Nephron progenitor cell (in vitro differentiated cells): ENCODE measurements at regions not wholly inside any gene's neighbourhood (a gene's known extent, or its start where the extent isn't known, plus 50 kb on each side); places are given as distances from the start of the nearest gene placed in this dataset.

ENCODE experiments used
- DNase-seq: peaks from one replicate; pipeline ENCODE4 v3.0.0; 2021
- H3K27ac Mint-ChIP-seq: 2 replicates; pipeline ENCODE4 v1.8.0; 2021; ENCODE audit warnings: mild to moderate bottlenecking, moderate library complexity, mixed read lengths
- H3K27me3 Mint-ChIP-seq: 2 replicates; pipeline ENCODE4 v1.8.0; 2021; ENCODE audit warnings: mild to moderate bottlenecking, low read depth, mixed read lengths; ENCODE audit not compliant: poor library complexity
- H3K36me3 Mint-ChIP-seq: 2 replicates; pipeline ENCODE4 v1.8.0; 2021; ENCODE audit warnings: low read depth, mixed read lengths
- H3K4me1 Mint-ChIP-seq: 2 replicates; pipeline ENCODE4 v1.8.0; 2021; ENCODE audit warnings: mixed read lengths
- H3K4me3 Mint-ChIP-seq: 2 replicates; pipeline ENCODE4 v1.8.0; 2021; ENCODE audit warnings: mild to moderate bottlenecking, moderate library complexity, mixed read lengths
- H3K9me3 Mint-ChIP-seq: 2 replicates; pipeline ENCODE4 v1.8.0; 2021; ENCODE audit warnings: mild to moderate bottlenecking, moderate library complexity, mixed read lengths
- CTCF ChIP-seq: fragments of 200-600 bp; sonication (generic); IDR thresholded peaks from 2 replicates; pipeline ENCODE4 v1.5.0; 2021; ENCODE audit warnings: antibody characterized with exemption

- TF ChIP-seq CTCF = no peak
- Mint-ChIP-seq H3K27me3 (peaks cover 26% of the 10 kb centered on the region), H3K27ac (no peak overlapping the region), H3K4me3 (no peak overlapping the region), H3K9me3 (no peaks in the 10 kb centered on the region), H3K36me3 (no peaks in the 10 kb centered on the region), H3K4me1 (peaks cover 27% of the 10 kb centered on the region)
- no peak for DNase-seq
These were observed 134.1 kb downstream of the RPLP1 start for GRCh38 chr15:69586721-69587120.

- Mint-ChIP-seq H3K36me3 (no peaks in the 10 kb centered on the region), H3K4me3 (no peak overlapping the region), H3K27ac (no peak overlapping the region), H3K9me3 (no peaks in the 10 kb centered on the region), H3K27me3 (peaks cover 26% of the 10 kb centered on the region), H3K4me1 (peaks cover 32% of the 10 kb centered on the region)
- no peak for DNase-seq
- TF ChIP-seq CTCF = no peak
These were observed 135.3 kb downstream of the RPLP1 start for GRCh38 chr15:69587723-69588426.

- H3K27ac Mint-ChIP-seq = no peak overlapping the region
- TF ChIP-seq CTCF = no peak
- peaks cover 22% of the 10 kb centered on the region for H3K27me3 Mint-ChIP-seq
- H3K4me1 Mint-ChIP-seq = peaks cover 50% of the 10 kb centered on the region
- H3K4me3 Mint-ChIP-seq = no peak overlapping the region
- no peaks in the 10 kb centered on the region for H3K9me3 Mint-ChIP-seq
- DNase-seq = no peak
- no peaks in the 10 kb centered on the region for H3K36me3 Mint-ChIP-seq
These were observed 137.6 kb downstream of the RPLP1 start for GRCh38 chr15:69590201-69590710.

- Mint-ChIP-seq H3K36me3 (no peaks in the 10 kb centered on the region), H3K27ac (no peak overlapping the region), H3K27me3 (peaks cover 22% of the 10 kb centered on the region), H3K4me3 (no peak overlapping the region), H3K4me1 (peaks cover 55% of the 10 kb centered on the region), H3K9me3 (no peaks in the 10 kb centered on the region)
- TF ChIP-seq CTCF = no peak
- DNase-seq = no peak
These were observed 138.4 kb downstream of the RPLP1 start for GRCh38 chr15:69590932-69591524.

- DNase-seq = no peak
- TF ChIP-seq CTCF = no peak
- Mint-ChIP-seq H3K36me3 (no peaks in the 10 kb centered on the region), H3K4me1 (peaks cover 54% of the 10 kb centered on the region), H3K27me3 (peaks cover 22% of the 10 kb centered on the region), H3K4me3 (no peak overlapping the region), H3K9me3 (no peaks in the 10 kb centered on the region), H3K27ac (no peak overlapping the region)
These were observed 139.4 kb downstream of the RPLP1 start for GRCh38 chr15:69591905-69592508.
